ENCODE measurements at regions not wholly inside any gene's neighbourhood (a gene's known extent, or its start where the extent isn't known, plus 50 kb on each side); places are given as distances from the start of the nearest gene placed in this dataset.

DNA sequence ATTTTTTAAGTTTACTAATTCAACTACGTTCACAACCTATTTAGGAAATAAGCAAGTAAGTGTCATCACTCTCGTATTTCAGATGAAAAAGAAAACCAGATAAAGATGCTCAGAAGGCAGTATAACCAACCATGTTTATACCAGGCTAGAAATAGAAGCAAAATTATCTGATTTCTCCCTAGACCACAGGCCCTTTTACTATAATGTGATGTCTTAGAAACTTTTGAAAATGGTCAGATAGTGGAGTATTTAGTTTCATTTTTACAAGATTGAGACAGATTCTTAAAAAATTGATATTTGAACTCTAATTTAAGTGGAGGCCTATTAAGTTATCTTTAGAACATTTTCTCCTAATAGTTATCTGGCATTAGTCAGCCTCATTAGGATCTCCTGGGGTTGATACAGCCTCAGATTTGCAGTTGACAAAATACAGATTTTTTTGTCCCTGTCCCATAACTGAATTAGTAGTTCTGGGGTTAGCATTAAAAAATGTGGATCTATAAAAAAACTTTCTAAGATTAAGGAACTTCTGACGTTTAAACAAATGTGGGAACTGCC lies 818.7 kb upstream of the PCDH9 start:
- Mint-ChIP-seq H3K4me3 (no peak overlapping the region), H3K27ac (ENCODE audit: low read depth) (no peak overlapping the region), H3K27me3 (no peaks in the 10 kb centered on the region), H3K9me3 (no peaks in the 10 kb centered on the region), H3K4me1 (no peaks in the 10 kb centered on the region), H3K36me3 (ENCODE audit: insufficient read depth) (no peaks in the 10 kb centered on the region)
- DNase-seq (ENCODE audit: low spot score in 2 of 2) (no peak), ATAC-seq (replicated peaks; ENCODE audit: extremely low read depth, poor library complexity, severe bottlenecking) (no peak)

- no peaks in the 10 kb centered on the region for H3K36me3 Mint-ChIP-seq (ENCODE audit: insufficient read depth)
- no peaks in the 10 kb centered on the region for H3K27me3 Mint-ChIP-seq
- peaks cover 4% of the 10 kb centered on the region for H3K9me3 Mint-ChIP-seq
- ATAC-seq (replicated peaks; ENCODE audit: extremely low read depth, poor library complexity, severe bottlenecking) (no peak), DNase-seq (ENCODE audit: low spot score in 2 of 2) (no peak)
- no peak overlapping the region for H3K27ac Mint-ChIP-seq (ENCODE audit: low read depth)
- H3K4me1 Mint-ChIP-seq = no peaks in the 10 kb centered on the region
- no peak overlapping the region for H3K4me3 Mint-ChIP-seq
Measured at GRCh38 chr13:68047889-68048288, 817.8 kb upstream of the PCDH9 start.

- DNase-seq (ENCODE audit: low spot score in 2 of 2) = no peak
- H3K27ac Mint-ChIP-seq (ENCODE audit: low read depth) = no peak overlapping the region
- ATAC-seq (replicated peaks; ENCODE audit: extremely low read depth, poor library complexity, severe bottlenecking) = no peak
- H3K9me3 Mint-ChIP-seq = peaks cover 4% of the 10 kb centered on the region
- no peaks in the 10 kb centered on the region for H3K4me1 Mint-ChIP-seq
- no peak overlapping the region for H3K4me3 Mint-ChIP-seq
- H3K36me3 Mint-ChIP-seq (ENCODE audit: insufficient read depth) = no peaks in the 10 kb centered on the region
- no peaks in the 10 kb centered on the region for H3K27me3 Mint-ChIP-seq
Measured at GRCh38 chr13:68046903-68047302, 816.8 kb upstream of the PCDH9 start.

- Mint-ChIP-seq H3K9me3 (peaks cover 6% of the 10 kb centered on the region), H3K27ac (ENCODE audit: low read depth) (no peak overlapping the region), H3K4me1 (no peaks in the 10 kb centered on the region), H3K36me3 (ENCODE audit: insufficient read depth) (no peaks in the 10 kb centered on the region), H3K27me3 (no peaks in the 10 kb centered on the region), H3K4me3 (no peak overlapping the region)
- DNase-seq (ENCODE audit: low spot score in 2 of 2) (no peak), ATAC-seq (replicated peaks; ENCODE audit: extremely low read depth, poor library complexity, severe bottlenecking) (no peak)
Measured at GRCh38 chr13:68030152-68030809, 800.1 kb upstream of the PCDH9 start.

- no peak overlapping the region for H3K4me3 Mint-ChIP-seq
- DNase-seq (ENCODE audit: low spot score in 2 of 2) (no peak), ATAC-seq (replicated peaks; ENCODE audit: extremely low read depth, poor library complexity, severe bottlenecking) (no peak)
- no peaks in the 10 kb centered on the region for H3K27me3 Mint-ChIP-seq
- peaks cover 12% of the 10 kb centered on the region for H3K9me3 Mint-ChIP-seq
- H3K4me1 Mint-ChIP-seq = no peaks in the 10 kb centered on the region
- H3K27ac Mint-ChIP-seq (ENCODE audit: low read depth) = no peak overlapping the region
- H3K36me3 Mint-ChIP-seq (ENCODE audit: insufficient read depth) = no peaks in the 10 kb centered on the region
Measured at GRCh38 chr13:68028701-68029100, 798.6 kb upstream of the PCDH9 start.

GRCh38 chr13:68027306-68027705 lies 797.2 kb upstream of the PCDH9 start:
- no peak for DNase-seq (ENCODE audit: low spot score in 2 of 2)
- no peaks in the 10 kb centered on the region for H3K36me3 Mint-ChIP-seq (ENCODE audit: insufficient read depth)
- no peaks in the 10 kb centered on the region for H3K27me3 Mint-ChIP-seq
- peaks cover 14% of the 10 kb centered on the region for H3K9me3 Mint-ChIP-seq
- H3K4me1 Mint-ChIP-seq = no peaks in the 10 kb centered on the region
- ATAC-seq (replicated peaks; ENCODE audit: extremely low read depth, poor library complexity, severe bottlenecking) = no peak
- no peak overlapping the region for H3K4me3 Mint-ChIP-seq
- H3K27ac Mint-ChIP-seq (ENCODE audit: low read depth) = no peak overlapping the region

- Mint-ChIP-seq H3K4me1 (no peaks in the 10 kb centered on the region), H3K4me3 (no peak overlapping the region), H3K27ac (ENCODE audit: low read depth) (no peak overlapping the region), H3K27me3 (no peaks in the 10 kb centered on the region), H3K9me3 (peaks cover 22% of the 10 kb centered on the region), H3K36me3 (ENCODE audit: insufficient read depth) (no peaks in the 10 kb centered on the region)
- no peak for DNase-seq (ENCODE audit: low spot score in 2 of 2)
- no peak for ATAC-seq (replicated peaks; ENCODE audit: extremely low read depth, poor library complexity, severe bottlenecking)
Measured at GRCh38 chr13:68026077-68026476, 795.9 kb upstream of the PCDH9 start.

DNA sequence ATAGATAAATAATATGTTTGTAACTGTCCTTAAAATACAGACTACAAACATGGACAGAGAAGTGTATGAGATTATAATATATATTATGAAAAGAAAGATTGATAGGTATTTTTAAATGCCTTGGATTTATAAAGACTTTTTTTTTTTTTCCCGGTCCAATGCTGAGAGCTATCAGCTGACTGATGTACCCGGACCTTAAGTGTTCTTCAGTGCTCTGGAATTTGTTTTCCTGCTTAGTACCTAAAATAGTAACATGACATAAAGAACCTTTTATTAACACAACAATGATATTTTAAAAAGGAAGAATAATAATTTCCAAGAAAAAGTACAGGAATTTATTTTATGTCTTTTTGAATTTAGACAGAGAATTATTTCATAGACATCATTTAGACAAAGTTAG lies 795.5 kb upstream of the PCDH9 start:
- H3K27ac Mint-ChIP-seq (ENCODE audit: low read depth) = no peak overlapping the region
- no peaks in the 10 kb centered on the region for H3K36me3 Mint-ChIP-seq (ENCODE audit: insufficient read depth)
- ATAC-seq (replicated peaks; ENCODE audit: extremely low read depth, poor library complexity, severe bottlenecking) (no peak), DNase-seq (ENCODE audit: low spot score in 2 of 2) (no peak)
- H3K4me3 Mint-ChIP-seq = no peak overlapping the region
- H3K27me3 Mint-ChIP-seq = no peaks in the 10 kb centered on the region
- H3K4me1 Mint-ChIP-seq = no peaks in the 10 kb centered on the region
- H3K9me3 Mint-ChIP-seq = peaks cover 26% of the 10 kb centered on the region

GRCh38 chr13:68023838-68024581 lies 793.9 kb upstream of the PCDH9 start:
- no peaks in the 10 kb centered on the region for H3K36me3 Mint-ChIP-seq (ENCODE audit: insufficient read depth)

DNA sequence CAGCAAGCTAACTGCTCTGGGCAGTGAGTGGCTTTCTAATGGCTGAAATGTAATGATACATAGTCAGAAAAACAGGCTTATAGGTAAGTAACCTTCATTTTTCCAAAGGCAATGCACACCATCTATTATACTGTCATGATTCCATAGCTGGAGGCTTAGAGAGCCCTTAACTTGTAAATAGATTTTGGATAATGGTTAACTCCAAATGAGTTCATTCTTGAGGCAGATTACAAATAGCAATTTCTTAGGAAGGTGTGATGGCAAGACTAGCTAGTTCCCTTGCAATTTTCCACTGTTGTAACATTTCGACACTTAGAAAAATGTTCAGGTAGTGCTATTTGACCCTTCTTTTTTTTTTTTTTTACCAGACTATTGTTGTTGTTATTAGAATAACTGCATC lies 789.8 kb upstream of the PCDH9 start:
- Mint-ChIP-seq H3K36me3 (ENCODE audit: insufficient read depth) (no peaks in the 10 kb centered on the region), H3K4me3 (no peak overlapping the region), H3K9me3 (peaks cover 29% of the 10 kb centered on the region), H3K27ac (ENCODE audit: low read depth) (no peak overlapping the region), H3K27me3 (no peaks in the 10 kb centered on the region), H3K4me1 (no peaks in the 10 kb centered on the region)
- DNase-seq (ENCODE audit: low spot score in 2 of 2) (no peak), ATAC-seq (replicated peaks; ENCODE audit: extremely low read depth, poor library complexity, severe bottlenecking) (no peak)

More at GRCh38 chr13:68023838-68024581, 793.9 kb upstream of the PCDH9 start:
- no peak for ATAC-seq (replicated peaks; ENCODE audit: extremely low read depth, poor library complexity, severe bottlenecking)
- DNase-seq (ENCODE audit: low spot score in 2 of 2) = no peak
- Mint-ChIP-seq H3K4me1 (no peaks in the 10 kb centered on the region), H3K27ac (ENCODE audit: low read depth) (no peak overlapping the region), H3K4me3 (no peak overlapping the region), H3K27me3 (no peaks in the 10 kb centered on the region), H3K9me3 (peaks cover 26% of the 10 kb centered on the region)

- Mint-ChIP-seq H3K36me3 (ENCODE audit: insufficient read depth) (no peaks in the 10 kb centered on the region), H3K4me3 (no peak overlapping the region), H3K9me3 (peaks cover 26% of the 10 kb centered on the region), H3K27ac (ENCODE audit: low read depth) (no peak overlapping the region), H3K27me3 (no peaks in the 10 kb centered on the region), H3K4me1 (no peaks in the 10 kb centered on the region)
- ATAC-seq (replicated peaks; ENCODE audit: extremely low read depth, poor library complexity, severe bottlenecking) (no peak), DNase-seq (ENCODE audit: low spot score in 2 of 2) (no peak)
Measured at GRCh38 chr13:68009546-68009945, 779.4 kb upstream of the PCDH9 start.

GRCh38 chr13:68007576-68007975 lies 777.4 kb upstream of the PCDH9 start:
- no peaks in the 10 kb centered on the region for H3K27me3 Mint-ChIP-seq
- H3K4me3 Mint-ChIP-seq = no peak overlapping the region
- H3K36me3 Mint-ChIP-seq (ENCODE audit: insufficient read depth) = no peaks in the 10 kb centered on the region
- ATAC-seq (replicated peaks; ENCODE audit: extremely low read depth, poor library complexity, severe bottlenecking) = no peak
- H3K4me1 Mint-ChIP-seq = no peaks in the 10 kb centered on the region
- peaks cover 34% of the 10 kb centered on the region for H3K9me3 Mint-ChIP-seq
- H3K27ac Mint-ChIP-seq (ENCODE audit: low read depth) = no peak overlapping the region
- DNase-seq (ENCODE audit: low spot score in 2 of 2) = no peak

GRCh38 chr13:67996101-67996500 lies 766.0 kb upstream of the PCDH9 start:
- no peak for ATAC-seq (replicated peaks; ENCODE audit: extremely low read depth, poor library complexity, severe bottlenecking)
- H3K9me3 Mint-ChIP-seq = peaks cover 17% of the 10 kb centered on the region
- no peaks in the 10 kb centered on the region for H3K4me1 Mint-ChIP-seq
- H3K36me3 Mint-ChIP-seq (ENCODE audit: insufficient read depth) = no peaks in the 10 kb centered on the region
- H3K27ac Mint-ChIP-seq (ENCODE audit: low read depth) = no peak overlapping the region
- no peaks in the 10 kb centered on the region for H3K27me3 Mint-ChIP-seq
- no peak for DNase-seq (ENCODE audit: low spot score in 2 of 2)
- H3K4me3 Mint-ChIP-seq = no peak overlapping the region
